H1 (cell line): ENCODE measurements at regions not wholly inside any gene's neighbourhood (a gene's known extent, or its start where the extent isn't known, plus 50 kb on each side); places are given as distances from the start of the nearest gene placed in this dataset.

Source experiments
- ATF3 ChIP-seq: IDR thresholded peaks from 2 replicates; pipeline ENCODE4 v1.6.1; 2011; ENCODE audit warnings: low read depth, mild to moderate bottlenecking, low read length; ENCODE audit not compliant: insufficient read depth
- NRF1 ChIP-seq: IDR thresholded peaks from 2 replicates; pipeline ENCODE4 v1.6.1; 2011; ENCODE audit warnings: mild to moderate bottlenecking, low read depth, low read length, improper control_type of control experiment

- TF ChIP-seq ATF3 (no peak), NRF1 (no peak)
Measured at GRCh38 chr5:1654786-1655495, 131.2 kb upstream of the LPCAT1 start (continued).
